Cardiac muscle cell (in vitro differentiated cells and primary cell): ENCODE measurements at regions not wholly inside any gene's neighbourhood (a gene's known extent, or its start where the extent isn't known, plus 50 kb on each side); places are given as distances from the start of the nearest gene placed in this dataset.

ENCODE experiments used
- DNase-seq, 2 donors: peaks; one replicate each; pipeline versions ENCODE4 v3.0.0 to v3.0.0-alpha.2; 2010 to 2017; ENCODE audit warnings: low read depth in 1 of 2, low spot score in 1 of 2
- H3K27ac ChIP-seq: fragments of 200-600 bp; sonication (generic); 2 replicates; pipeline ENCODE4 v1.5.1; 2016
- H3K27me3 ChIP-seq: fragments of 200-600 bp; sonication (generic); 2 replicates; pipeline ENCODE4 v1.6.0; 2016; ENCODE audit warnings: control low read depth
- H3K36me3 ChIP-seq: fragments of 200-600 bp; sonication (generic); 2 replicates; pipeline ENCODE4 v1.5.1; 2016; ENCODE audit warnings: control low read depth
- H3K4me1 ChIP-seq: fragments of 200-600 bp; sonication (generic); 2 replicates; pipeline ENCODE4 v1.8.1; 2017; ENCODE audit warnings: low read depth, mild to moderate bottlenecking, mixed run types
- H3K4me3 ChIP-seq: fragments of 200-600 bp; sonication (generic); 2 replicates; pipeline ENCODE4 v1.5.1; 2016; ENCODE audit warnings: mild to moderate bottlenecking
- H3K9me3 ChIP-seq: fragments of 200-600 bp; sonication (generic); 2 replicates; pipeline ENCODE4 v1.5.1; 2017; ENCODE audit warnings: low read depth, mild to moderate bottlenecking, control low read depth
- TF ChIP-seq, protein P1 (sequence below): IDR thresholded peaks from 2 replicates; pipeline ENCODE4 v1.5.1; 2012; ENCODE audit warnings: low read depth, mild to moderate bottlenecking, low read length

DNA sequence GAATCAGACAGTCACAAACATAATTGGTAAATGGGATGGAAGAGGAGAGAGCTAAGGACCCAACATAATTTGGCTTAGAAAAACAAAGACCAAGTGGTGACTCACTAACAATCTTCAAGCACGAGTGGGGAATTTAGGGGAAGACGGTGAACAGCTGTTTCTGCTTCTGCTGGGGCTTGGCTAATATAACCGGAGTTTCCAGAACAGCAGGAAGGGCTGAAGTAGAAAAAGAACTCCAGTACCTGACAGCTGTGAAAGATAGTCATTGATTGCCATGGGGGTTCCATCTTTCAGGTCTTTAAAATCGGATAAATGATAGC lies 290.9 kb upstream of the LDB2 start:
- Histone ChIP-seq H3K36me3 (no peaks in the 10 kb centered on the region), H3K4me3 (no peak overlapping the region), H3K27me3 (no peaks in the 10 kb centered on the region), H3K9me3 (no peaks in the 10 kb centered on the region), H3K4me1 (no peaks in the 10 kb centered on the region), H3K27ac (no peak overlapping the region)
- TF ChIP-seq, protein P1, sequence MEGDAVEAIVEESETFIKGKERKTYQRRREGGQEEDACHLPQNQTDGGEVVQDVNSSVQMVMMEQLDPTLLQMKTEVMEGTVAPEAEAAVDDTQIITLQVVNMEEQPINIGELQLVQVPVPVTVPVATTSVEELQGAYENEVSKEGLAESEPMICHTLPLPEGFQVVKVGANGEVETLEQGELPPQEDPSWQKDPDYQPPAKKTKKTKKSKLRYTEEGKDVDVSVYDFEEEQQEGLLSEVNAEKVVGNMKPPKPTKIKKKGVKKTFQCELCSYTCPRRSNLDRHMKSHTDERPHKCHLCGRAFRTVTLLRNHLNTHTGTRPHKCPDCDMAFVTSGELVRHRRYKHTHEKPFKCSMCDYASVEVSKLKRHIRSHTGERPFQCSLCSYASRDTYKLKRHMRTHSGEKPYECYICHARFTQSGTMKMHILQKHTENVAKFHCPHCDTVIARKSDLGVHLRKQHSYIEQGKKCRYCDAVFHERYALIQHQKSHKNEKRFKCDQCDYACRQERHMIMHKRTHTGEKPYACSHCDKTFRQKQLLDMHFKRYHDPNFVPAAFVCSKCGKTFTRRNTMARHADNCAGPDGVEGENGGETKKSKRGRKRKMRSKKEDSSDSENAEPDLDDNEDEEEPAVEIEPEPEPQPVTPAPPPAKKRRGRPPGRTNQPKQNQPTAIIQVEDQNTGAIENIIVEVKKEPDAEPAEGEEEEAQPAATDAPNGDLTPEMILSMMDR: no peak
- DNase-seq: peak in 1 of 2 donors; percentile 73

DNA sequence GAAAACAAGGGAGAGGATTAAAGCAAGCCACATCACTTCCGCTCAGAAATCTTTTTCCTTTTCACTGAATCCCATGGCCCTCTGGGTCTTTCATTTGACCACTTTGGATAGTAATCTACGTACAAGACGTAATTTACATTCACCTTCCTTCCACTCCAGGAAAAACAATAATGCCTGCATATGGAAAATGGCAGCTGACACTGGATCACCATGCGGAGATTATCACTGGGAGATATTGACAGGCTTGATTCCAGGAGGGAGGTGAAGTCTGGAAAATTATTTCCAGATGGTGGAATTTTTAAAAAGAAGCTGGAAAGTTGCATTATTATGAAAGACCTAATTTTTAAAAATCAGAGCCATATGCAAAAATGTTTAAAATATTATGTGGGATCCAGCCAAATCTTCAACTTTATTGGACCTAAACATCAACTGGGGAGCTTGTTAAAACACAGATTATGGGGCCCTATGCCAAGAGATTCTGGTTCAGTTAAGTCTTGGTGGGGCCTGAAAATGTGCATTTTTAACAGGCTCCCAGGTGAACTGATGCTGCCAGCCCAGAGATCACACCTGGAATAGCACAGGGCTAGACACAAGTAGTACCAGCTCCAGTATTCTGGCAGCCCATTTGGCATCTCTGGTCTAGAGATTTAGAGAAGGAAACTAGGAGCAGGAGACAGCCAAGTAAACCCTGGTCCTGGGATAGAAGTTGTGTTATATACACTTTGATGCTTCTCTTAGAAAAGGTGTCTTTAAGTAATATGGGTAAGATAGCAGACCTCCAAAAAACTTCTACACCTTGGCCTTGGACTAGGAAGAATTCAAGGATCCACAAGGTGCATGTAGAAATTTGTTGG lies 290.3 kb upstream of the LDB2 start:
- DNase-seq: no peak
- no peaks in the 10 kb centered on the region for H3K27me3 ChIP-seq
- H3K36me3 ChIP-seq: no peaks in the 10 kb centered on the region
- H3K4me3 ChIP-seq: no peak overlapping the region
- TF ChIP-seq, protein P1: no peak
- no peaks in the 10 kb centered on the region for H3K9me3 ChIP-seq
- H3K4me1 ChIP-seq: no peaks in the 10 kb centered on the region
- H3K27ac ChIP-seq: no peak overlapping the region

DNA sequence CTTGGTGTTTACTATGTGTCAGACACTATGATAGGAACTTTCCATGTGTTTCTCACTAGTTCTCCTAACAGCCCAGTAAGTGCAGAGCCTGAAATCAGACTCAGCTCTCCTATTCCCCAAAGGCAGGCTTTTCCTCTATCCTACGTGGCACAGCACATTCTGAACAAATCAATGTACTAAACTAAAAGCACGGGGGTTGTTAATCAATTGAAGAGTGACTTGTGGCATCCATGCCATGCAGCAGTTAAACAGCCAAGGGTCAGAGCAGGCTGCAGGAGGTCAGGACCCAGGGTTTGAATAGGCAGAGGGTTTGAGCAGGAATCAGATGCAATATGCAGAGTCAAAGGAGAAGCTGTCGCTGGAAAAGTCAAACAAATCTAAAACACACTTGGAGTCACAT lies 289.7 kb upstream of the LDB2 start:
- DNase-seq: no peak
- H3K9me3 ChIP-seq: no peaks in the 10 kb centered on the region
- TF ChIP-seq, protein P1: no peak
- H3K36me3 ChIP-seq: no peaks in the 10 kb centered on the region
- no peak overlapping the region for H3K27ac ChIP-seq
- H3K4me1 ChIP-seq: no peaks in the 10 kb centered on the region
- no peaks in the 10 kb centered on the region for H3K27me3 ChIP-seq
- no peak overlapping the region for H3K4me3 ChIP-seq

DNA sequence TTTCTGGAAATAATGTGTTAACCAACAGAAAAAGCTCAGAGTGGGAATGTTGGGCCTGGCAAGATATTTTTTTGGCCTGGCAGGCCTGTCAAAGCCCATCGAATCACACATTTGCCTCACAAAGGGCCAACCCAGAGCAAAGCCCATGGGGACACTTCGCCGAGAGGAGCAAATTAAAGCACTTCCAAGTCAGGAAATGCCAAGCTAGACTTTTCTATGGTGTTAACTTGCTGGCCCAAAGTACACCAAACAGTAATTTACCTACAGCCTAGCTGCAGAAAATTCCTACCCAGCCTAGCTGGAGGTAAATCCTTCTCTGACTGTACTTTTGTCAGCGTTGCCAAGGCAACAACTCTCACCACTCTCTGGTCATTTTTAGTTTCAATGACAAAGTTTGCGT lies 288.6 kb upstream of the LDB2 start:
- TF ChIP-seq, protein P1: no peak
- Histone ChIP-seq H3K9me3 (no peaks in the 10 kb centered on the region), H3K27me3 (no peaks in the 10 kb centered on the region), H3K4me1 (no peaks in the 10 kb centered on the region), H3K36me3 (no peaks in the 10 kb centered on the region), H3K27ac (no peak overlapping the region), H3K4me3 (no peak overlapping the region)
- no peak for DNase-seq

DNA sequence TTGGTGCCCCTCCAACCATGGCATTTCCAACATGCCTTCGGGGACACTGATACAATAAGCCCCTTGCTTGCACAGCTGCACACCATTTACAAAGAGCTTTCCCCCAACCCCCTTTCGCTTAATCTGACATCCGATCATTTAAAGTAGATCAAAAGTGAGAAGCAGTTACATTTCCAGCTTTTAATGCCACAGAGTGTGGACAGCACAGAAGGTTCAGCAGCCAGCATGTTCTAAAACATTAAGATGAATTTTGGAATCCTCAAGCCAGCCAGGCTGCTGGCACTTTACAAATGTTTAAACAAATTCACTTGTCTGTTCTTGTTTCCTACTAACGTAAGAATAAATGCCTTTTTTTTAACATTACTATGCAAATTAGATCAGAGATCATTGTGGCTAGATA lies 284.4 kb upstream of the LDB2 start:
- Histone ChIP-seq H3K27ac (no peak overlapping the region), H3K4me1 (no peaks in the 10 kb centered on the region), H3K36me3 (no peaks in the 10 kb centered on the region), H3K27me3 (no peaks in the 10 kb centered on the region), H3K4me3 (no peak overlapping the region), H3K9me3 (no peaks in the 10 kb centered on the region)
- TF ChIP-seq, protein P1: no peak
- no peak for DNase-seq
